NCI-H1436 treated with DMSO at 0.1 percent for 48 hours (cell line): ENCODE measurements at regions not wholly inside any gene's neighbourhood (a gene's known extent, or its start where the extent isn't known, plus 50 kb on each side); places are given as distances from the start of the nearest gene placed in this dataset.
"Not testable (repeated sequence)": the region's sequence is repeated elsewhere in the genome, so short reads cannot be mapped to it uniquely, and the experiment has no call there.

Experiments used
- DNase-seq: peaks from one replicate; lab custom pipeline; 2025; lab: John Stamatoyannopoulos, UW

DNA sequence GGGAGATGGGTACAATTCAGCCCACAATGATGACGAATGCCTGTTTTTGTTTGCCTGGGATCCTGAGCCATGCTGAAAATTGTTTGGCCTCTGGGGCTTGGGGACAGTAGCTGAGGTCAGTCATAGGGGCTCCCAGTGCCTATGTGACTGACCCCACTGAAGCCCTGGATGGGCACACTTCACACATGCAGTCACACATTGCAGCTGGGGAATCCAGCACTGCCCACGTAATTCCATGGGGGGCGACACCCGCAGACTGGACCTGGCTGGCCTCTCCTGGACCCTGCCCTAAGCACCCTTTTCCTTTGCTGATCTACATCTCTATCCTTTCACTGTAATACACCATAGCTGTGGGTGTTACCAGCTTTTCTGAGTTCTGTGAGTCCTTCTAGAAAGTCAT lies 295.2 kb upstream of the HS6ST1 start:
- no peak for DNase-seq

DNA sequence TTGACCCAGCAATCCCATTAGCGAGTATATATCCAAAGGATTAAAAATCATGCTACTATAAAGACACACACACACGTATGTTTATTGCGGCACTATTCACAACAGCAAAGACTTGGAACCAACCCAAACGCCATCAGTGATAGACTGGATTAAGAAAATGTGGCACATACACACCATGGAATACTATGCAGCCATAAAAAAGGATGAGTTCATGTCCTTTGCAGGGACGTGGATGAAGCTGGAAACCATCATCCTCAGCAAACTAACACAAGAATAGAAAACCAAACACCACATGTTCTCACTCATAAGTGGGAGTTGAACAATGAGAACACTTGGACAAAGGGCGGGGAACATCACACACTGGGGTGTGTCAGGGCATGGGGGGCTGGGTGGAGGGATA lies 296.2 kb upstream of the HS6ST1 start:
- not testable (repeated sequence) for DNase-seq

DNA sequence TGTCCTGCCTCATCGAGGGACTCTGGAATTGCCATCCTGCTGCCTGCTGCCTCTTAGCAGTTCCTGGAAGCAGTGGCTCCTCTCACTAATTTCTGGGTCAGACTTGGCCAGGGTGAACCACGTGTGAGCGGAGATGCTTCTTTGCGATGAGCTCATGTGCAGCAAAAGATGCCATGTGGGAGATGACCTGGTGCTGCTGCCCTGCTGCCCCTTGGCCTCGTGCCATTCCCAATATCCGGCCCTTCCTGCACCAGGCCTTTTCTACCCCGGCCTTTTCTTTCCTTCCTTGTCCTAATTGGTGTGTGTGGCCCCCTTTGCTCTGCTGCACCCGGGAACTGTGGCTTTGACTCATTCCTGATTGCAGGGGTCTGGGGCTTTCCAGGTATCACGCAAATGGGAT lies 296.9 kb upstream of the HS6ST1 start:
- no peak for DNase-seq

DNA sequence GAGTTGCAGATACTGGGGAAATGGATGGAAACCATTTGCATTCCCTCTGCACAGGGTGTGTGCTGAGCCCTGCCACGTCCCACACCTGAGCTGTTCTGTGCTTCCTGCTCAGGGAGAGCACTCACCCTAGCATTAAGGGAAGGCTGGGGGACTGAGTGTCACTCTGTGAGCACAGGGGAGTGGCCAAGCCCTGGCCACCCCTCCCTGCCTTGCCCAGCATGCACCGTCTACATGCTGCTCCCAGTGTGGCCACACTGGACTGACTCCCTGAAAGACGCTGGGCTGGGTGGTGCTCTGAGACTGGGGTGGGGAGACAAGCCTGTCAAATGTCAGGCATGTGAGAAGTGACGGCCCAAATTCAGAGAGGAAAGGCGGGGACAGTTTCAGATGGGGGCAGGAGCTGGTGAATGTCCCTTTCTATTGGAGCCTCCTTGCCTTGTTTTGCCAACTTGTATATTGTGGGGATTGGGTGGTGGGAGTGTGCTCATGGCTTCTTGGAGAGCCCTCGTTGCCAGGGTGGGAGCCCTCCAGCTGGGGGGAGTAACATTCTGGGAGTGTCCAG lies 298.4 kb upstream of the HS6ST1 start:
- DNase-seq: no peak

- DNase-seq: no peak
Observed at GRCh38 chr2:128617661-128618060, 299.0 kb upstream of the HS6ST1 start.

GRCh38 chr2:128618642-128619041 lies 300.0 kb upstream of the HS6ST1 start:
- DNase-seq: no peak

- DNase-seq: no peak
Observed at GRCh38 chr2:128619471-128620325, 301.0 kb upstream of the HS6ST1 start.

DNA sequence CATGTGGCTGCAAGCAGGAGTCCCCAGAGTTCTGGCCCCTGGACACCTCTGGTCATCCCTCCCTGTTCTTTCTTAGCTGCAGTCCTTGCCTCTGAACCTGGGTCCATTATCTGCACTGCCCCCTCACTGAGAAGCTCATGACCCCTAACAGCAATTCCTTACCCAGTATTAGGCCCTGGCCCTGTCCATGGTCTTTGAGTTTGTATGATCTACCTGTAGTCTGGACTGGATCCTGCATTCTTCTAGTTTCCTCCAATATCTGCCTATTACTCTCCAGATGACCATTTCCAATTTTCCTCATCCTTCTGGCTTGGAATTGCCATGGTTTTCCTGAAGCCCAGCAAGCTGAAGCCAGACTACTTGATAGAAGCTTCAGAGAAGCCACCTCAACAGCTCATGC lies 302.4 kb upstream of the HS6ST1 start:
- no peak for DNase-seq

- DNase-seq: no peak
Observed at GRCh38 chr2:128622371-128622770, 303.7 kb upstream of the HS6ST1 start.

DNA sequence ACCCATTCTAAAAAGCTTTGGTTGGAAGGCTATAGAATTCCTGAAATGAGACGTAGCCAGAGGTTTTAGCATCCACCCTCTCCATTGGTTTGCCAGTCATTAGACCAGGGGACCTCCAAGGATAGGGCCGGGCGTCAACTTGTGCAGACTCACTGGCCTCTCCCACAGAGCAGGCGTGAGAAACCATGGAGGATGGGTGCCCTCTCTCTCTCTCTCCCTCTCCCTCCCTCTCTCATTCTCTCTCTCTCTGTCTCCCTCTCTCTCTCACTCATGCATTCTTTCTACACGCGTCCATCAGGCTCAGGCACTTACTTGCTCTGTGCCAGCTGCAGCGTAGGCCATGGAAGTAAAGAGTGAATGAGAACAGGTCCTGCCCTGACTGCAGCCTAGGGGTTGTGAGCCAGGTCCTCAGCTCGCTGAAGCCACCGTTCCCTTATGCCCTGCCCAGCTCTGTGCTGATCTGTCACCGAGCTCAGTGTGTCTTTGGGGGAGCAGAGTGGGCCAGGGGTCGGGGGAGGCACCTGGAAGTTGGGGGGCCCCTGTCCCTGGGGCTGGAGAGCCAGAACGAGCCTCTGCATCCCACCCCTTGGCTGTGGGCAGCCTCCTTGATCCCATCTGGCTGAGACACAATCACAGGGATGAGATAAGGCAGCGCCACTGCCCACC lies 304.4 kb upstream of the HS6ST1 start:
- DNase-seq: no peak

DNA sequence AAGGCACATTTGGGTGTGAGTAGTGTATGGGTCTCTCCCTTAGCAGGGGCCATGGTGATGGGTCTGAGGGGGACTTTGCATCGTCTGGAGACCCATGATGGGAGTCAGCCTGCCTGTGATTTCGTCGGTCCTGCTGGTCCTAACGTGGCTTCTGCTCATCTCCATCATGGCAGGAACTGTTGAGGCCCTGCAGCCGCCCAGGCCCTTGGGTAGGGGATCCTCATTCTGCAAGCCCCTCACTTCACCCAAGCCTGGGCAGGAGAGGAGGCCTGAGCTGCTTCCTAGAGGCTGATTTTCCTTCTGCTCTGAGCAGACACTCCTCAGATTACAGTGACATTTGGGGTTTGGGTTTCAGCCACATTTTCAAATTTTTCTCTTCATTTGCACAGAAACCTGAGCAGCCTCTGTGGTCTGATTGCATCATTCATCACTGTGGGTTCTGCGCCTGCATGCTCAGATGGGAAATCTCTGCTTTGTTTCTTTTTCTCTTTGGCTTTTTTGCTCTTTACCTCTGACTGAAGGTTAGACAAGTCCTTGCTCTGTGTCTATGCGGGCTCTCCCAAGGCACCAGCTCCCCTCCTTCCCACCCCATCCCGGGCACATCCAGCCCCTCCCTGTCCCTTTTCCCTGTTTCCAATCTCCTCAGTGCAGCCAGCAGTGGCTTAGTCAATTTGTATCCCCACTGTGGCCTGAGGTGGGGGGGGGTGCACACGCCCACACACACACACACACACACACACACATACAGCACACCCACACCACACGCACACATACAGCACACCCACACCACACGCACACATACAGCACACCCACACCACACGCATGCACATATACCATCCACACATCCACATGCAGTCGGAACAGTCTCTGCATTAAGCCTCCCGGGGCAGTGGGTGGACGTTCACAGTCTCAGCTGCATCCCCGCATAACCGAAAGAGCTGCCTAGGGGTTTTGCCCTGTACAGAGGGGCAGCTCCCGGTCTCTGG lies 305.4 kb upstream of the HS6ST1 start:
- no peak for DNase-seq

DNA sequence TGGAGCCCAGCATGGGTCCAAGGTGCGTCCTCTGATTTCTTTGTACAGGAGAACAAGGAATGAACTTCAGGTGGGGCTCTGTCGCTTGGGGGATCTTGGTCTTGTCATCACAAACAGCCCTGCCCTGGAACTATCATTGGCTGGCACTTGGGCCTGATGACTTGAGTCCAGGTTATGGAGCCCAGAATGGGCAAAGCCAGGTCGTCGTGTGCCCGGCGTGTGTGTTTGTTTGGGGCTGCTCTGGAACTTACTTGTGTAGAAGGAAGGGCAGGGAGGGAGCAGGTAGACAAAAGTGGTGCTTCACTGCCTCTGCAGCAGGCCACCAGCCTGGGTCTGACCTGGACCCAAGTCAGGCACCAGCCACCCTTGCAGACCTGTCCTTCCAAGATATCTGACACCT lies 306.3 kb upstream of the HS6ST1 start:
- no peak for DNase-seq

GRCh38 chr2:128625421-128625820 lies 306.8 kb upstream of the HS6ST1 start:
- DNase-seq: no peak

GRCh38 chr2:128625963-128626759 lies 307.5 kb upstream of the HS6ST1 start:
- DNase-seq: no peak

DNA sequence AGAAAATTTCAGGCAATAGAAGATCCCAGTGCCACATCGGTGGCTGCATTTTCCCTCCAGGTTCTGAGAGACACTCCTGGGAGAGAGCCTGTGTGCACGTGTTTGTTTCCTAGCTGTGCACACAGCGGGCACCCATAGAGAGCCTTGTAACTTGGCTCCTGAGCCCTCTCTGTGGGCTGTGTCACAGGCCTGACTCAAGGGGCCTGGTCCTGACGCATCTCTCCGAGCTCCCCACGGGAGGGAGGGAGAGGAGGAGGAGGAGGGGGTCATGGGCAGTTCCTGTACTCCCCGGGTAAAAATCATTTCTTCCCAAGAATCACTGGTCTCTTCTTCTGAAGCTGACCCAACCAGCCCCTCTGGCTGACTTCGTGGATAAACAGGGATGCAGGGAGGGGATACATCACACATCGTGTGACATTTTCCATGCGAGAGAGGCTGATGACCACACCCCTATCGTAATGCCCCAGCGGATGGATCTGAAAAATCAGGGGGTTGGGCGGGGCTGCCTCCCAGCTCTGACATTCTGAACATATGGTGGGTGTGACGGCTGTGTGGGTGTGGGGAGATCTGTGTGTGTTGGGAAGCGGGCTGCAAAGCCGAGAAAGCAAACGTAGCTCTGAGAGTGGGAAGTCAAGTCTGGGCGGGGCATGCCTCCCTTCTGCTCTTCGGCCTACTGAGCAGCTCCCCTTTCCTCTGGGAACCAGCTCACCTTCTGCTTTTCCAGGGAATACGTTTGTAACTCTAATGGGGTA lies 308.3 kb upstream of the HS6ST1 start:
- DNase-seq: no peak

- no peak for DNase-seq
Observed at GRCh38 chr2:128628206-128628605, 309.5 kb upstream of the HS6ST1 start.

- DNase-seq: no peak
Observed at GRCh38 chr2:128628996-128629395, 310.3 kb upstream of the HS6ST1 start.

DNA sequence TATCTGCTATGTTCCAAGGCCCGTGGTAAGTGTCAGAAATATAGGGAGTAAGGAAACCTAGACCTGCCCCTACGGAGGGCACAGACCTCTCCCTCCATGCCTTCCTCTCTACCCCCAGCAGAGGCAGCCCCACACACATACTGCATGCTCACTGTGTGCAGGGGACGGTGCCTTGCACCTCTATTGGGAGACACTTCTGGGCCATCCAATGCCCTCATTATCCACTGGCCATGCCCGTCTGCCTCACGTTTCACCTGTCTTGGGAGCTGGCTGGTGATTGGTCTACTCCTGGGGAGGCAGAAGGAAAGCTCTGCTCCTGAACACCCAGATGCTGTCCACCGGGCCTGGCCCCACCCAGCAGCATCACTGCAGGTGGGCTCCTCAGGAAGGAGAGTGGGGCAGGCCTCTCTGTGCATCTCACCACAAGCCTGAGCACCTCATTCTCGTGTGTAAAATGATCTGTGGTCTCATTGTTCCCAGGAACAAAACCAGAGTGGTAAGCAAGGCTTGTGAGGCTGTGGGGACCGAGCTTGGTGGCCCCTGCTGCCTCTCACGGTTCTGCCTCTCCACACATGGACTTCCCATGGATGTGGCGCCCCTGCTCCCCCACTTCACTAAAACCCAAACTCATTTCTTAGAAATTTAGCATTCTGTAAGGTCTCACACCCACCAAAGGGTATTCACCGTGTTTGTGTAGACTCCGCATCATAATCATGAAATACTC lies 312.5 kb upstream of the HS6ST1 start:
- no peak for DNase-seq

DNA sequence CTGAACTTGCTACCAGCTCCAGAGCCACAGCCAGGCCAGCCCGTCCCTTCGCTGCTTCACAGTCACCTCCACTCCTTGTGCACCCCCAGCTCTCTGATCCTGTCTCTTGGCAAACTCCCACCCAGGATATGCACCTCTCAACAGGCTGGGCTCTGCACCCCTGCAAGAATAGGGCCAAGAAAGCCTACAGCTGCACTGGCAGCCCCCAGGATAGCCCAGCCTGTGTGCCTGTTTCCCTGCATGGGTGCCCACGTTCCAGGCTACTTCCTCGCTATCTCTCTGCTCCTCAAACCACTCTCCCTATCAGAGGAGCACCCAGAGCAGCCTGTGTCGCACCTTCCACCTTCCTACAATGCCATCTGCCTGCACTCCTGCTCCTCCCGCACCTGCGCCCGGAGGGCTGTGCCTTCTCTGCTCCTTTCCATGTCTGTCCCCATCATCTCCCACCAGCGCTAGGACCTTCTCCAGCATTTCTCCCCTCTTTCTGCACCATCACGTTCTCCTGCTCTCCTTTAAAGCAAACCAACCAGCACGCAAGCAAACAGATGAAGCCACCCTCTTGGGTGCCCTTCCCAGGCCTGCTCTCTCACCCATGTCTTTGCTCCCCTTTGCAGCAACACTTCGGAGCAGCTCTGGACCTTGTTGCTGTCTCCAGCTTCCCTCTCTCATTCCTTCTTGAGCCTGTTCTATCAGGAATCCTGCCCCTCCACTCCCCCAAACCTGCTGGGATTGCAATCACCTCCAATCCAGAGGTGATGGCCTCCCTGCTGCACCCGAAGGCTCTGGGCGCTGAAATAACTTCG lies 313.2 kb upstream of the HS6ST1 start:
- DNase-seq: no peak
